HepG2 (cell line): ENCODE measurements at regions not wholly inside any gene's neighbourhood (a gene's known extent, or its start where the extent isn't known, plus 50 kb on each side); places are given as distances from the start of the nearest gene placed in this dataset.

Source experiments
- ATAC-seq: fragments of 200-7000 bp; cut with Tn5 transposase; 3 replicates; pipeline ENCODE4 v1.9.1; 2020; ENCODE audit warnings: mild to moderate bottlenecking, moderate library complexity
- BruUV-seq: library from RNA; stranded (reverse); fragments of 400-500 nt; replicated peaks from 2 replicates; lab custom pipeline; 2021; lab: Mats Ljungman, UMichigan
- CTCF ChIA-PET: fragments of 300-600 bp; formaldehyde crosslinking; extraction: SDS; loops from one replicate; lab custom pipeline; 2021; ENCODE audit warnings: low total read pairs, inconsistent platforms, low intra/inter-chr PET ratio; lab: Yijun Ruan, JAX
- POLR2A ChIA-PET: fragments of 350-600 bp; sonication (Branson Sonifier 250); formaldehyde crosslinking; loops from one replicate; lab custom pipeline; 2020; ENCODE audit warnings: antibody characterized with exemption, inconsistent platforms; lab: Yijun Ruan, JAX
- DNase-seq: peaks from one replicate; pipeline ENCODE4 v3.0.0-alpha.2; 2015; ENCODE audit warnings: low spot score
- FAIRE-seq: peaks from 3 replicates; lab custom pipeline; 2011; peaks lifted over from hg19 to GRCh38; lab: Jason Lieb, UNC
- H2AFZ ChIP-seq: one replicate; pipeline ENCODE4 v1.6.1; 2011; ENCODE audit warnings: low read length, inconsistent platforms
- H3K27ac ChIP-seq: fragments of 300-600 bp; 3 replicates; pipeline ENCODE4 v1.8.0; 2011; ENCODE audit warnings: mixed run types, mild to moderate bottlenecking, mixed read lengths, low read length, inconsistent platforms; ENCODE audit not compliant: insufficient read depth; ENCODE audit errors: extremely low read length
- H3K27me3 ChIP-seq, 2 experiments: fragments of 200-600 bp in 1 of 2; 2 replicates in 1 of 2; 3 replicates in 1 of 2; pipeline versions ENCODE4 v1.6.0 to v1.8.0; 2011; ENCODE audit warnings: low read length in 2 of 2, mild to moderate bottlenecking in 2 of 2, moderate library complexity in 2 of 2, inconsistent platforms in 1 of 2; ENCODE audit not compliant: insufficient read depth in 2 of 2, control insufficient read depth in 1 of 2
- H3K36me3 ChIP-seq, 2 experiments: fragments of 200-600 bp in 1 of 2; replicated peaks in 1 of 2; 2 replicates in 1 of 2; 3 replicates in 1 of 2; pipeline versions ENCODE4 v1.5.1 to v1.8.0; 2011; ENCODE audit warnings: low read length in 2 of 2, inconsistent platforms in 1 of 2; ENCODE audit not compliant: insufficient read depth in 2 of 2, control insufficient read depth in 1 of 2
- H3K4me1 ChIP-seq: 2 replicates; pipeline ENCODE4 v1.5.1; 2012; ENCODE audit warnings: low read length, inconsistent platforms; ENCODE audit not compliant: insufficient read depth
- H3K4me2 ChIP-seq: 2 replicates; pipeline ENCODE4 v1.6.0; 2011; ENCODE audit warnings: low read depth, low read length, inconsistent platforms
- H3K4me3 ChIP-seq, 3 experiments: fragments of 200-600 bp in 1 of 3; sonication (generic), shearing (Covaris generic) in 1 of 3; replicated peaks in 1 of 3; 2 replicates each; pipeline ENCODE4 v1.5.1; 2011 to 2016; ENCODE audit warnings: low read length in 3 of 3, inconsistent platforms in 2 of 3, low read depth in 2 of 3, mild to moderate bottlenecking in 2 of 3, control low read depth in 1 of 3, mixed read lengths in 1 of 3; ENCODE audit not compliant: insufficient read depth in 1 of 3
- H3K79me2 ChIP-seq: one replicate; pipeline ENCODE4 v1.6.1; 2011; ENCODE audit warnings: low read length, inconsistent platforms; ENCODE audit not compliant: insufficient read depth
- H3K9ac ChIP-seq: 2 replicates; pipeline ENCODE4 v1.6.0; 2011; ENCODE audit warnings: mild to moderate bottlenecking, low read depth, low read length, inconsistent platforms; ENCODE audit not compliant: insufficient read depth
- H3K9me3 ChIP-seq: 2 replicates; pipeline ENCODE4 v1.5.1; 2012; ENCODE audit warnings: mild to moderate bottlenecking, low read length
- H4K20me1 ChIP-seq: 2 replicates; pipeline ENCODE4 v1.6.0; 2011; ENCODE audit warnings: inconsistent platforms, mild to moderate bottlenecking, low read length, moderate library complexity; ENCODE audit not compliant: insufficient read depth
- SOX6 ChIP-seq, 2 experiments: fragments of 450-650 bp in 1 of 2; sonication (generic) in 1 of 2; formaldehyde crosslinking in 1 of 2; IDR thresholded peaks; 2 replicates each; pipeline versions ENCODE4 v1.4.0 to v1.6.1; 2017 to 2020; ENCODE audit warnings: antibody characterized with exemption in 1 of 2, mild to moderate bottlenecking in 1 of 2, missing genetic modification reagents in 1 of 2
- ZBTB8A ChIP-seq: sonication (generic); formaldehyde crosslinking; IDR thresholded peaks from 2 replicates; pipeline ENCODE4 v1.4.0; 2020; ENCODE audit warnings: mild to moderate bottlenecking, low read depth, missing genetic modification reagents, borderline replicate concordance
- ZNF691 ChIP-seq: sonication (generic); formaldehyde crosslinking; IDR thresholded peaks from 2 replicates; pipeline ENCODE4 v1.4.0; 2020; ENCODE audit warnings: missing genetic modification reagents, low read depth, mild to moderate bottlenecking, borderline replicate concordance
- ZNF781 ChIP-seq: sonication (generic); formaldehyde crosslinking; IDR thresholded peaks from 2 replicates; pipeline ENCODE4 v1.5.1; 2020; ENCODE audit warnings: borderline replicate concordance, mild to moderate bottlenecking, missing genetic modification reagents; ENCODE audit errors: not compliant biosample characterization
- WGBS: methylation state at CpG from one replicate; pipeline ENCODE4 v1.1.6; 2017; ENCODE audit warnings: low lambda C conversion rate; 5-methylcytosine and 5-hydroxymethylcytosine counted together
- in situ Hi-C: cut with HindIII; loops from 2 replicates; pipeline ENCODE4 v1.10.0; 2017; ENCODE audit warnings: low pct_unique_long_range_greater_than_20kb; ENCODE audit not compliant: extremely low pct_ligation_motif_present
- intact Hi-C: fragments of 100-400 bp; cut with micrococcal nuclease; formaldehyde crosslinking; loops from one replicate; pipeline ENCODE4 v1.10.0; 2022; ENCODE audit not compliant: unreplicated experiment

- DNase-seq (no peak), ATAC-seq (no peak), FAIRE-seq (no peak)
- ChIA-PET CTCF (no interaction called here), POLR2A (no interaction called here)
- Histone ChIP-seq H3K9ac (no peak overlapping the region), H3K4me3 (no peak overlapping the region), H2AFZ (no peak overlapping the region), H3K79me2 (no peaks in the 10 kb centered on the region), H3K36me3 (no peaks in the 10 kb centered on the region), H4K20me1 (no peaks in the 10 kb centered on the region), H3K4me2 (no peak overlapping the region), H3K27me3 (no peaks in the 10 kb centered on the region), H3K9me3 (peaks cover 8% of the 10 kb centered on the region; the same call in 1 of the 2 replicates), H3K4me1 (no peaks in the 10 kb centered on the region), H3K27ac (no peak overlapping the region)
- in situ Hi-C loops: no loop called here
- TF ChIP-seq ZBTB8A (CRISPR knock-in tag) (no peak), SOX6 (IDR thresholded peaks at IDR 0.05) (no peak), SOX6 (CRISPR knock-in tag; IDR thresholded peaks at IDR 0.05) (no peak), ZNF691 (CRISPR knock-in tag) (no peak)
- WGBS: 0% methylated on average over 1 of the region's 1 CpG
- intact Hi-C loops: no loop called here
- no TSS peak for BruUV-seq
Observed at GRCh38 chr4:8928074-8928473, 56.4 kb upstream of the HMX1 start.

- DNase-seq (no peak), ATAC-seq (no peak), FAIRE-seq (no peak)
- no peaks in the 10 kb centered on the region for H3K79me2 ChIP-seq
- no peak for TF ChIP-seq ZNF781 (CRISPR knock-in tag)
- no peak overlapping the region for H2AFZ ChIP-seq
- H3K9me3 ChIP-seq: no peaks in the 10 kb centered on the region
- H3K9ac ChIP-seq: no peak overlapping the region
- ChIA-PET POLR2A (no interaction called here), CTCF (no interaction called here)
- intact Hi-C loops: no loop called here
- H3K4me1 ChIP-seq: no peaks in the 10 kb centered on the region
- H3K4me3 ChIP-seq: no peak overlapping the region
- in situ Hi-C loops: no loop called here
- BruUV-seq: no TSS peak
- no peak overlapping the region for H3K4me2 ChIP-seq
- no peaks in the 10 kb centered on the region for H3K36me3 ChIP-seq
- WGBS: no CpG with 5 or more reads among the region's 1 CpG
- H3K27me3 ChIP-seq: peaks cover 1 to 5% of the 10 kb centered on the region in 2 experiments; a peak in 3 of 5 replicates
- 0 out of 2 replicates have a peak, but pooled peaks cover 3% of the 10 kb centered on the region for H4K20me1 ChIP-seq
- no peak overlapping the region for H3K27ac ChIP-seq
Observed at GRCh38 chr4:8922481-8922880, 50.8 kb upstream of the HMX1 start.
